Left ventricle myocardium inferior (tissue), 1 donor: ENCODE measurements at regions not wholly inside any gene's neighbourhood (a gene's known extent, or its start where the extent isn't known, plus 50 kb on each side); places are given as distances from the start of the nearest gene placed in this dataset.

Experiments used
- DNase-seq: peaks from one replicate; pipeline ENCODE4 v3.0.0-alpha.2; 2020
- H3K27ac ChIP-seq: fragments of 200-600 bp; replicated peaks from 2 replicates; pipeline ENCODE4 v1.8.0; 2021
- H3K27me3 ChIP-seq: fragments of 200-600 bp; 2 replicates; pipeline ENCODE4 v1.8.0; 2021; ENCODE audit warnings: low read depth
- H3K36me3 ChIP-seq: fragments of 200-600 bp; 2 replicates; pipeline ENCODE4 v1.8.0; 2021
- H3K4me1 ChIP-seq: fragments of 200-600 bp; 2 replicates; pipeline ENCODE4 v1.8.0; 2021
- H3K4me3 ChIP-seq: fragments of 200-600 bp; 2 replicates; pipeline ENCODE4 v1.8.0; 2021; ENCODE audit warnings: mild to moderate bottlenecking, moderate library complexity
- H3K9me3 ChIP-seq: fragments of 200-600 bp; replicated peaks from 2 replicates; pipeline ENCODE4 v1.8.0; 2021
- intact Hi-C: fragments of 100-400 bp; cut with micrococcal nuclease; formaldehyde crosslinking; loops from one replicate; pipeline ENCODE4 v1.11.0; 2022
- TF ChIP-seq, protein P1 (sequence below): fragments of 200-600 bp; IDR thresholded peaks from 2 replicates; pipeline ENCODE4 v1.8.0; 2021; ENCODE audit warnings: antibody characterized with exemption, mild to moderate bottlenecking, borderline replicate concordance
- donor health status: DM: no; HTN: yes; CAD: no; lungs with severe emphysema.

GRCh38 chr14:22497671-22498093 is 91.3 kb downstream of the DAD1 start:
- DNase-seq: no peak
- Histone ChIP-seq H3K27me3 (no peaks in the 10 kb centered on the region), H3K4me1 (peaks cover 70% of the 10 kb centered on the region), H3K9me3 (no peaks in the 10 kb centered on the region), H3K36me3 (no peaks in the 10 kb centered on the region), H3K4me3 (no peak overlapping the region), H3K27ac (peak overlapping the region; percentile 78)
- intact Hi-C loops: no loop called here
- TF ChIP-seq, protein P1, sequence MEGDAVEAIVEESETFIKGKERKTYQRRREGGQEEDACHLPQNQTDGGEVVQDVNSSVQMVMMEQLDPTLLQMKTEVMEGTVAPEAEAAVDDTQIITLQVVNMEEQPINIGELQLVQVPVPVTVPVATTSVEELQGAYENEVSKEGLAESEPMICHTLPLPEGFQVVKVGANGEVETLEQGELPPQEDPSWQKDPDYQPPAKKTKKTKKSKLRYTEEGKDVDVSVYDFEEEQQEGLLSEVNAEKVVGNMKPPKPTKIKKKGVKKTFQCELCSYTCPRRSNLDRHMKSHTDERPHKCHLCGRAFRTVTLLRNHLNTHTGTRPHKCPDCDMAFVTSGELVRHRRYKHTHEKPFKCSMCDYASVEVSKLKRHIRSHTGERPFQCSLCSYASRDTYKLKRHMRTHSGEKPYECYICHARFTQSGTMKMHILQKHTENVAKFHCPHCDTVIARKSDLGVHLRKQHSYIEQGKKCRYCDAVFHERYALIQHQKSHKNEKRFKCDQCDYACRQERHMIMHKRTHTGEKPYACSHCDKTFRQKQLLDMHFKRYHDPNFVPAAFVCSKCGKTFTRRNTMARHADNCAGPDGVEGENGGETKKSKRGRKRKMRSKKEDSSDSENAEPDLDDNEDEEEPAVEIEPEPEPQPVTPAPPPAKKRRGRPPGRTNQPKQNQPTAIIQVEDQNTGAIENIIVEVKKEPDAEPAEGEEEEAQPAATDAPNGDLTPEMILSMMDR: no peak

GRCh38 chr14:22497144-22497423 is 91.9 kb downstream of the DAD1 start:
- Histone ChIP-seq H3K27me3 (no peaks in the 10 kb centered on the region), H3K4me3 (no peak overlapping the region), H3K27ac (peak overlapping the region; percentile 78), H3K4me1 (peaks cover 70% of the 10 kb centered on the region), H3K36me3 (no peaks in the 10 kb centered on the region), H3K9me3 (no peaks in the 10 kb centered on the region)
- intact Hi-C loops: no loop called here
- DNase-seq: no peak
- TF ChIP-seq, protein P1: no peak

- H3K27me3 ChIP-seq: no peaks in the 10 kb centered on the region
- TF ChIP-seq, protein P1: no peak
- no peaks in the 10 kb centered on the region for H3K36me3 ChIP-seq
- intact Hi-C loops: no loop called here
- H3K4me3 ChIP-seq: no peak overlapping the region
- peaks cover 69% of the 10 kb centered on the region for H3K4me1 ChIP-seq
- no peak for DNase-seq
- H3K9me3 ChIP-seq: no peaks in the 10 kb centered on the region
- peak overlapping the region; percentile 78 for H3K27ac ChIP-seq
Measured at GRCh38 chr14:22494486-22495135, 94.4 kb downstream of the DAD1 start.

DNA sequence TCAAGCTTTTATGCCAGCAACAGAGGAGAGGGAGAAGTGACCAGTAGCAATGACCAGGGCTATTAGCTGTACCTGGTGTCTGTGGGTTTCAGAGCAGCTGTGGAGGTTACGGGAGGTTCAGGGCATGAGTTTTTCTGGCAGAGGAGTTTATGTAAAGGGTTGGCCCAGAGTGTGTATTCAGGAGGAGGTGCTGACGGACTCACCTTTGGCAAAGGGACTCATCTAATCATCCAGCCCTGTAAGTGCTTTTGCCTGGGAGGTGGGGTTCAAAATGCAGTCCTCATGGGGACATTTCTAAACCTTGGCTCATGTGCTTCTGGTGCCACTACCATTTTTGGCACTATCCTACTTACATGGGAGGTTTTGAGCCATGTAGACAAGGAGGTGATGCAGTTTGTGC is 95.3 kb downstream of the DAD1 start:
- no peaks in the 10 kb centered on the region for H3K36me3 ChIP-seq
- TF ChIP-seq, protein P1: no peak
- no peak overlapping the region for H3K4me3 ChIP-seq
- peak overlapping the region; percentile 78 for H3K27ac ChIP-seq
- intact Hi-C loops: no loop called here
- H3K27me3 ChIP-seq: no peaks in the 10 kb centered on the region
- no peaks in the 10 kb centered on the region for H3K9me3 ChIP-seq
- no peak for DNase-seq
- H3K4me1 ChIP-seq: peaks cover 78% of the 10 kb centered on the region

GRCh38 chr14:22492622-22493542 is 96.1 kb downstream of the DAD1 start:
- peak overlapping the region; percentile 78 for H3K27ac ChIP-seq
- H3K27me3 ChIP-seq: no peaks in the 10 kb centered on the region
- peaks cover 87% of the 10 kb centered on the region for H3K4me1 ChIP-seq
- DNase-seq: no peak
- H3K36me3 ChIP-seq: no peaks in the 10 kb centered on the region
- intact Hi-C loops: no loop called here
- TF ChIP-seq, protein P1: no peak
- H3K4me3 ChIP-seq: no peak overlapping the region
- H3K9me3 ChIP-seq: no peaks in the 10 kb centered on the region
